ENCODE measurements at regions not wholly inside any gene's neighbourhood (a gene's known extent, or its start where the extent isn't known, plus 50 kb on each side); places are given as distances from the start of the nearest gene placed in this dataset.

- TF ChIP-seq CTCF (optimal IDR thresholded peaks at IDR 0.05 in 1 of 3, IDR thresholded peaks at IDR 0.05 in 1 of 3, conservative IDR thresholded peaks at IDR 0.05 in 1 of 3; ENCODE audit: extremely low read depth in 1 of 3, insufficient read depth in 2 of 3, low read length in 3 of 3), result no peak
- no peak for TF ChIP-seq EZH2 (IDR thresholded peaks at IDR 0.05; ENCODE audit: low read length)
Observed at GRCh38 chr4:72205298-72205697, 173.5 kb downstream of the NPFFR2 start.

Measured in keratinocyte (primary cell).